ENCODE measurements at regions not wholly inside any gene's neighbourhood (a gene's known extent, or its start where the extent isn't known, plus 50 kb on each side); places are given as distances from the start of the nearest gene placed in this dataset.

DNA sequence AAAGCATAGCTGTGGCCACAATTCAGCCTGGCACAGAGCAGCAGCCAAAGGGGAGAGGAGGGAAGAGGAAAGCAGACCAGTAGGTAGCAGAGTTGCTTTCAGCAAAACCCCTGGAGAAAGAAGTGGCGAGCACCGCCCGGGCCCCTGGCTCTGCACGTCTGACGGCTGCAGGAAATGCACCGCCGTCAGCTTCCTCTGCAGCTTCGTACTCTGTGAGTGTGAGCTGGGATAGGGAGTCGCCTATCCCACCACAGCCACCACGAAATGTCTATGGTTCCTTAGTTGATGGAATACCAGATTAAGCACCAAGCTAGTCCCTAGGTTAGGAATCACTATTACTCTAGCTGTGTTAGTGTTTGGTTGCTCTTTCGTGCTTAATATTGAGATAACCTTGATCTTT, 79.9 kb upstream of the NAA20 start:
- TF ChIP-seq, protein P1, sequence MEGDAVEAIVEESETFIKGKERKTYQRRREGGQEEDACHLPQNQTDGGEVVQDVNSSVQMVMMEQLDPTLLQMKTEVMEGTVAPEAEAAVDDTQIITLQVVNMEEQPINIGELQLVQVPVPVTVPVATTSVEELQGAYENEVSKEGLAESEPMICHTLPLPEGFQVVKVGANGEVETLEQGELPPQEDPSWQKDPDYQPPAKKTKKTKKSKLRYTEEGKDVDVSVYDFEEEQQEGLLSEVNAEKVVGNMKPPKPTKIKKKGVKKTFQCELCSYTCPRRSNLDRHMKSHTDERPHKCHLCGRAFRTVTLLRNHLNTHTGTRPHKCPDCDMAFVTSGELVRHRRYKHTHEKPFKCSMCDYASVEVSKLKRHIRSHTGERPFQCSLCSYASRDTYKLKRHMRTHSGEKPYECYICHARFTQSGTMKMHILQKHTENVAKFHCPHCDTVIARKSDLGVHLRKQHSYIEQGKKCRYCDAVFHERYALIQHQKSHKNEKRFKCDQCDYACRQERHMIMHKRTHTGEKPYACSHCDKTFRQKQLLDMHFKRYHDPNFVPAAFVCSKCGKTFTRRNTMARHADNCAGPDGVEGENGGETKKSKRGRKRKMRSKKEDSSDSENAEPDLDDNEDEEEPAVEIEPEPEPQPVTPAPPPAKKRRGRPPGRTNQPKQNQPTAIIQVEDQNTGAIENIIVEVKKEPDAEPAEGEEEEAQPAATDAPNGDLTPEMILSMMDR (IDR thresholded peaks at IDR 0.05; ENCODE audit: unreplicated experiment) = no peak
- no peaks in the 10 kb centered on the region for H3K27me3 Mint-ChIP-seq (ENCODE audit: unreplicated experiment)
- H3K4me3 Mint-ChIP-seq (ENCODE audit: low read depth, unreplicated experiment) = no peak overlapping the region
- H3K4me1 Mint-ChIP-seq (ENCODE audit: low read depth, unreplicated experiment) = peaks cover 8% of the 10 kb centered on the region
- no peaks in the 10 kb centered on the region for H3K36me3 Mint-ChIP-seq (ENCODE audit: insufficient read depth, unreplicated experiment)
- CTCF ChIA-PET = no interaction called here
- no peaks in the 10 kb centered on the region for H3K9me3 Mint-ChIP-seq (ENCODE audit: low read depth, unreplicated experiment)
- DNase-seq = no peak
- BruUV-seq (replicated peaks) = no TSS peak
- intact Hi-C loops (cut with micrococcal nuclease; ENCODE audit: unreplicated experiment) = no loop called here
- H3K27ac Mint-ChIP-seq (ENCODE audit: unreplicated experiment) = no peak overlapping the region

DNA sequence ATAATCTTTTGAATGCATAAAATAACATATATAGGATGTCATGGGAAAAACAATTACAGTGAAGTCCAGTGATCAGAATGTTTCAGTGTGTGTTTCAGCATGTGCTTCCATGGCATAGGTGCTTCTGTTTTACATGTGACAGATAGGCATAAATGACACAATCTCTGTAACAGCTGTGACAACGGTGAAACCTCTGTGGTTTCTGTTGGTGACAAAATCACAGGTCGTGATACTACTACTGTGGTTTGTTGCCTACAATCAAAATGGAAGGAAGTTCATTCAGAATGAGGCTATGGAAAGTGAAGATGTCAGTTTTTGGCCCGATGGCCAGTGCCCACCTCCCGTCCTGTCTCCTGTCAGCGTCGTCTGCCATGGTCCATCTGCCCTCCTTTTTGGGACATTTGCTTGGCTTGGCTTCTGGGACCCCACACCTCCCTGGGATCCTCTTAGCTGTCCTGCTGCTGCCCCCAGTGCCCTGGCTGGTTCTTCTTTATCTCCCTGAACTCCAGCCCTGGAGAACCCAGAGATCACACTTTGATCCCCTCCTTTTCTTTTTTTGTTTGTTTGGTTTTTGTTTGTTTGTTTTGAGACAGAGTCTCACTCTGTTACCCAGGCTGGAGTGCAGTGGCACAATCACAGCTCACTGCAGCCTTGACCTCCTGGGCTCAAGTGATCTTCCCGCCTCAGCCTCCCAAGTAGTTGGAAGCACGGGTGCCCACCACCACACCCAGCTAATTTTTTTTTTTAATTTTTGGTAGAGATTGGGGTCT, 79.3 kb upstream of the NAA20 start:
- no peaks in the 10 kb centered on the region for H3K27me3 Mint-ChIP-seq (ENCODE audit: unreplicated experiment)
- CTCF ChIA-PET = no interaction called here
- BruUV-seq (replicated peaks) = no TSS peak
- peaks cover 8% of the 10 kb centered on the region for H3K4me1 Mint-ChIP-seq (ENCODE audit: low read depth, unreplicated experiment)
- intact Hi-C loops (cut with micrococcal nuclease; ENCODE audit: unreplicated experiment) = no loop called here
- H3K4me3 Mint-ChIP-seq (ENCODE audit: low read depth, unreplicated experiment) = no peak overlapping the region
- DNase-seq = no peak
- H3K36me3 Mint-ChIP-seq (ENCODE audit: insufficient read depth, unreplicated experiment) = no peaks in the 10 kb centered on the region
- TF ChIP-seq, protein P1 (IDR thresholded peaks at IDR 0.05; ENCODE audit: unreplicated experiment) = no peak
- no peak overlapping the region for H3K27ac Mint-ChIP-seq (ENCODE audit: unreplicated experiment)
- no peaks in the 10 kb centered on the region for H3K9me3 Mint-ChIP-seq (ENCODE audit: low read depth, unreplicated experiment)

DNA sequence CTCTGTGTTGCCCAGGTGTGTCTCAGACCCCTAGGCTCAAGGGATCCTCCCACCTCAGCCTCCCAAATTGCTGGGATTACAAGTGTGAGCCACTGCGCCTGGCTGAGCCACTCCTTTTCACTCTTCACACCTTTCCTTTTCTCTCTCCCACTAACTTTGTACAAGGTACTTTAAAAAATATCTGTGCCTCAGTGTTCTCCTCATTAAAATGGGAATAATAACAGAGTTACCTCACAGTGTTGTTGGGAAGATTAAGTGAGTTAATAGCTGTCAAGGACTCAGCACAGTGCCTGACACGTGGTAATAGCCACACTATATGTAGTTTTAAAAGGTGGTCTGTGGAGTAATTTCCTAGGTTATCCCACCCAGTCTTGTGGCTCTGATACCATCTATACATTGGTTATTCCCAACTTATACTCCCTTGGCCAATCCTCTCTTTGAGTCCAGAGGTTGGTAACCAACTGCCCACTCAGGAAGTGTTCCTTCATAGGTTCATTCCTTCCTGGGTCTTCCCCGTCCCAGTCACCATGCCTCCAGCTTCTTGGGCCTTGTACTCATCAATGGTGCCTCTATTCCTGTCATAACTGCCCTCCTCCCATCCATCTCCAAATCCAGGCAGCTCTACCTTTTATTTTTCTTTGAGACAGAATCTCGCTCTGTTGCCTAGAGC, 78.6 kb upstream of the NAA20 start:
- TF ChIP-seq, protein P1 (IDR thresholded peaks at IDR 0.05; ENCODE audit: unreplicated experiment) = no peak
- Mint-ChIP-seq H3K9me3 (ENCODE audit: low read depth, unreplicated experiment) (no peaks in the 10 kb centered on the region), H3K27ac (ENCODE audit: unreplicated experiment) (no peak overlapping the region), H3K4me1 (ENCODE audit: low read depth, unreplicated experiment) (peaks cover 8% of the 10 kb centered on the region), H3K27me3 (ENCODE audit: unreplicated experiment) (no peaks in the 10 kb centered on the region), H3K4me3 (ENCODE audit: low read depth, unreplicated experiment) (no peak overlapping the region), H3K36me3 (ENCODE audit: insufficient read depth, unreplicated experiment) (no peaks in the 10 kb centered on the region)
- BruUV-seq (replicated peaks) = no TSS peak
- DNase-seq = no peak
- CTCF ChIA-PET = no interaction called here
- intact Hi-C loops (cut with micrococcal nuclease; ENCODE audit: unreplicated experiment) = no loop called here

DNA sequence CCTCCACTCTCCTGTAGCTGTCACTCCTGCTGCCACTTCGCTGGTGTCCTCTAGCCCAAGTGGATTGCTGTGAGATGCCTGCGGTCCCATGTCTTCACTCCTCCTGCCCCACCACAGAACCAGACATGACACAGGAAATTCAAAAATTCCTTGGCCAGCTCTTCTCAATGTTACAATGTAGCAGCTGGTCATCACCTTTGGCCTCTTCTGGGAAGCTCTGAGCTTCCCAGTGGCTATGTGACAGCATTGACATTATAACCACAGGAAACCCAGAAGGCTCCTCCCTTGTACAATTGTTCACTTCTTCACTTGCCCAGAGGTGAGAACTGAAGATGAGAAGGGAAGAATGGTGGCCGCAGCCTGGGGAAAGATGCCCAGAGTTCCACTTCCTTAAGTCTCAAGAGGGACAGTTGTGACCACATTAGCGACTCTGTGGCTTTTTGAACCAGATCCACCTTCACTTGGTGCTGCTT, 76.1 kb upstream of the NAA20 start:
- Mint-ChIP-seq H3K27ac (ENCODE audit: unreplicated experiment) (no peak overlapping the region), H3K36me3 (ENCODE audit: insufficient read depth, unreplicated experiment) (peaks cover 5% of the 10 kb centered on the region), H3K27me3 (ENCODE audit: unreplicated experiment) (no peaks in the 10 kb centered on the region), H3K4me3 (ENCODE audit: low read depth, unreplicated experiment) (no peak overlapping the region), H3K9me3 (ENCODE audit: low read depth, unreplicated experiment) (no peaks in the 10 kb centered on the region), H3K4me1 (ENCODE audit: low read depth, unreplicated experiment) (peaks cover 9% of the 10 kb centered on the region)
- intact Hi-C loops (cut with micrococcal nuclease; ENCODE audit: unreplicated experiment) = no loop called here
- no peak for DNase-seq
- CTCF ChIA-PET = no interaction called here
- BruUV-seq (replicated peaks) = no TSS peak
- TF ChIP-seq, protein P1 (IDR thresholded peaks at IDR 0.05; ENCODE audit: unreplicated experiment) = no peak
